Left kidney (tissue), 1 donor: ENCODE measurements at regions not wholly inside any gene's neighbourhood (a gene's known extent, or its start where the extent isn't known, plus 50 kb on each side); places are given as distances from the start of the nearest gene placed in this dataset.

Experiments
- DNase-seq: peaks from one replicate; pipeline ENCODE4 v3.0.0-alpha.2; 2013

GRCh38 chr17:15109608-15110007, 155.5 kb downstream of the PMP22 start:
- DNase-seq, result no peak

- DNase-seq, result no peak
Observed at GRCh38 chr17:15108992-15109391, 156.1 kb downstream of the PMP22 start.

GRCh38 chr17:15106540-15106939, 158.6 kb downstream of the PMP22 start:
- DNase-seq, result no peak

GRCh38 chr17:15103785-15104184, 161.3 kb downstream of the PMP22 start:
- DNase-seq, result no peak

GRCh38 chr17:15101175-15101574, 164.0 kb downstream of the PMP22 start:
- no peak for DNase-seq

- DNase-seq, result no peak
Observed at GRCh38 chr17:15096511-15096910, 168.6 kb downstream of the PMP22 start.

GRCh38 chr17:15095935-15096334, 169.2 kb downstream of the PMP22 start:
- DNase-seq, result no peak

GRCh38 chr17:15092762-15093161, 172.4 kb downstream of the PMP22 start:
- no peak for DNase-seq

- DNase-seq, result no peak
Observed at GRCh38 chr17:15092261-15092660, 172.9 kb downstream of the PMP22 start.

GRCh38 chr17:15091825-15092224, 173.3 kb downstream of the PMP22 start:
- no peak for DNase-seq

GRCh38 chr17:15090533-15090932, 174.6 kb downstream of the PMP22 start:
- DNase-seq, result no peak

- DNase-seq, result no peak
Observed at GRCh38 chr17:15087946-15088345, 177.2 kb downstream of the PMP22 start.

GRCh38 chr17:15086776-15087295, 178.3 kb downstream of the PMP22 start:
- no peak for DNase-seq

- DNase-seq, result no peak
Observed at GRCh38 chr17:15085890-15086677, 179.0 kb downstream of the PMP22 start.

GRCh38 chr17:15083225-15083624, 181.9 kb downstream of the PMP22 start:
- DNase-seq, result no peak

- DNase-seq, result no peak
Observed at GRCh38 chr17:15081008-15081407, 184.1 kb downstream of the PMP22 start.

- DNase-seq, result no peak
Observed at GRCh38 chr17:15078570-15078969, 186.6 kb downstream of the PMP22 start.

- DNase-seq, result no peak
Observed at GRCh38 chr17:15076991-15077663, 188.0 kb downstream of the PMP22 start.

GRCh38 chr17:15051933-15052332, 213.2 kb downstream of the PMP22 start:
- no peak for DNase-seq

- DNase-seq, result no peak
Observed at GRCh38 chr17:15049795-15050160, 215.3 kb downstream of the PMP22 start.

GRCh38 chr17:15048933-15049794, 216.0 kb downstream of the PMP22 start:
- DNase-seq, result no peak

GRCh38 chr17:15048381-15048780, 216.7 kb downstream of the PMP22 start:
- no peak for DNase-seq

GRCh38 chr17:15042311-15042710, 222.8 kb downstream of the PMP22 start:
- DNase-seq, result no peak
